ENCODE measurements at regions not wholly inside any gene's neighbourhood (a gene's known extent, or its start where the extent isn't known, plus 50 kb on each side); places are given as distances from the start of the nearest gene placed in this dataset.
A peak's percentile ranks its signal among the peaks of the same experiment; 100 is the strongest.
"Not testable (repeated sequence)": the region's sequence is repeated elsewhere in the genome, so short reads cannot be mapped to it uniquely, and the experiment has no call there.

DNA sequence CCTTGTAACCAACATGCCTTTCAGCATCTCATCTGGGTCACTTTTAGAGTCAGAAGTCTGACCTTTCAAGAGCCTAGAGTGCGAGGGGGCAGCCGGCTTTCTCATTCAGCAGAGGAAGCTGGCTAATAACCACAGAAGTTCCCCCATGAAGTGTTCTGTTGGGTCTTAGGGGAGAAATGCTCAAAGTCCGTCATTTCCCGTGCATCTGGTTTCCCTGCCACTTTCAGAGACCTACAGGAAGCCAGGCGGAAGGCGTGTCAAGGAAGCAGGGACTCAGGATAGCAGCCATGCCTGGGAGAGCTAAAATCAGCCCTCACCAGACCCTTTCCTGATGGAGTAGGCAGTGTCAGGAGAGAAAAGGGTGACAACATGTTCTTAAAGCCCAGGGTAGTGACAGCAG lies 301.8 kb upstream of the ID2 start:
- DNase-seq: no peak

DNA sequence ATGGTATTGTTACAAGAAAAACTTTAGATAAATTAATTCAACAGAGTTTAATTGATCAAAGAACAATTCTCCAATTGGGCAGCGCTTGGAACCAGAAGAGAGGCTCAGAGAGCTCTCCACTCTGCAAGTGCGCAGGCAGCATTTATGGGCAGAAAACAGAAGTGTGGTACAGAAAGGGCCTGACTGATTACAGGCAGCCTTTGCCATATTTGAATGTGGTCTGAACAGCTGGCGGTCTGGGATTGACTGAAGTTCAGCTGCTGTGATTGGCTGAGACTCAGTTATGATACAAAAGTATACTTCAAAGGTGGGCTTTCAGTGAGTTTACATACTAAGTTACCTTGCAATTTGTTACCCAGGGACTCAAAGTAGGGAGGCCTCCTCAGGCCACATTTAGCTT lies 301.3 kb upstream of the ID2 start:
- DNase-seq: no peak

DNA sequence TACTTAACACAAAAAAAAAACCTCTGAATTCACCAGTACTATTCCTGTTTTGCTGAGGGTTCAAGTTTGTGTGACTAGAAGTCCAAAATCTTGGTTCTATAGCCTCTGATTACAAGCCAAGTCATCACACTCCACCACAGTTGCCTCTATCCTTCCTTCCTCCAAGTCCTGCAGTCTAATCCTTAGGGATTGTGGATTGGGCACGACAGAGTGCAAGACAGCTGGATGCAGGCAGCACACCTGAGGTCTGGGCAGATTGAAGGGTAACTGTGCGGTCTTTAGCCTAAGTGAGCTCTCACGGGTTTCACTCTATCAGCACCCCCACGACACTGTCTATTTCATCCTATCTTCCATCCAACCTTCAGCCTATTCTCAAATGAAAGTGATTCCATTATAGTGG lies 299.4 kb upstream of the ID2 start:
- no peak for DNase-seq

- not testable (repeated sequence) for DNase-seq
Observed at GRCh38 chr2:8386748-8387147, 295.1 kb upstream of the ID2 start.

GRCh38 chr2:8388781-8389180 lies 293.1 kb upstream of the ID2 start:
- no peak for DNase-seq

DNA sequence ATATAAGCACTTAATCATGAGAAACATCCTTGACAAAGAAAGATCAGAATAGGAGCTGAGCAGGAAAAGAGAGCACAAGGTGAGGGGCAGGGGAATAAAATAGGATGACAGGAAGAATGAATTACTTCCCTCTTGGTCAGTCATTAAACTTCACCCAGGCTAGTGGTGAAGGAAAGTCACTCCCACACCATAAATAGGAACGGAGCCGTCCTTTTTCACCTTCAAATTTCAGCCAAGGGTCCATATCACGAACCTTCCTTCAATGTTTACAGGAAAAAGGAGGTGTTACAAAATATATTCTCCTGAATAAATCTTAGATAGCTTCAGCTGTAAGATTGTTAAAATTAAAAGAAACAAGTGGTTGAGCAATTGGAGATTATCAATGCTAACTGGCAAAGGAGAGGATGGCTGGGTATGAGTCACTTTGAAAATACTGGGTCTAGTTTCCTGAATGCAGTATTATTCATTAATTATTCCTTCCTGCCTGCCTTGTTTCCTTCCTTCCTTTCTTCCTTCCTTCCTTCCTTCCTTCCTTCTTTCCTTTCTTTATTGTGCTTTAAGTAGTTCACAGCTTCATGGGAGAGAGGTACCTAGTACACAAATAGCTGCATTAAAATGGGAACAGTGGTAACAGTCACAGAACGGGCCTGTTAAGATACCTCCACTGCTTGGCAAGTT lies 292.3 kb upstream of the ID2 start:
- no peak for DNase-seq

DNA sequence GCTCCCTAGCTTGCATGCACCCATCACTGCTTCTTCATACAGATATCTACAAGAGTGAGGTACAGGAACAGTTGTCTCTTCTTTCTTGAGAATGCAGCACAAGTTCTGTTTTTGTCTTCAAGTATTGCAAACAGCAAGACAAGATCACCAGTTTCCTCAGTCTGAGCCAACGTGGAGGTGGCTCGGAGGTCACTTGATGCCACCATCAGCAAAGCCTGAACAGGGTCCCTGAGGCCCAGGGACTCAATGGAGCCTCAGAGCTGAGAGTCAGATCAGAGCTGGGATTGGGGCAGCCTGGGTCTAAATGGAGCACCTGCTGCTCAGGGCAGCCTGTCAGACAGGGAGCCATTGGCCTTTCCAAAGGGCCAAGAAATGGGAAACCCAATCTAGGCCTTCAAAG lies 290.7 kb upstream of the ID2 start:
- DNase-seq: no peak

GRCh38 chr2:8391584-8391983 lies 290.3 kb upstream of the ID2 start:
- DNase-seq: no peak

- no peak for DNase-seq
Observed at GRCh38 chr2:8392098-8392866, 289.6 kb upstream of the ID2 start.

- DNase-seq: no peak
Observed at GRCh38 chr2:8393506-8393905, 288.4 kb upstream of the ID2 start.

DNA sequence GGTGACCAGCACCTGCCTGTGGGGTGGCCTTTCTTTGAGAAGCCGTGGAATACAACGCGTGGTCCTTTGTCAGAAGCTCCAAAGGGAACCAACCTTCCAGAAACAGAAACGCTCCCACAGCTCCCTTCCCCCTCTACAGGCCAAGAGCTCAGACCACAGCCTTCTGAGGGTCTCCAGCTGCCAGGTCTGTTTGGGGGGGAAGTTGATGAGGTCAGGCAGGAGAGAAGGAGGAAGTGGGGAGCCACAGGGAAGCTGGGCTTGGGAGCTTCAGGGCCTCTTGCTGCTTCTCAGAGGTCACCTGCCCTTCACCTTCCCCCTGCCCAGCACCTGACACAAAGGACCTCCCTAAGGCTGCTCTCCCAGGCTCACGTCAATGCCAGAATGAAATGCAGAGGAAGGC lies 287.7 kb upstream of the ID2 start:
- DNase-seq: no peak

DNA sequence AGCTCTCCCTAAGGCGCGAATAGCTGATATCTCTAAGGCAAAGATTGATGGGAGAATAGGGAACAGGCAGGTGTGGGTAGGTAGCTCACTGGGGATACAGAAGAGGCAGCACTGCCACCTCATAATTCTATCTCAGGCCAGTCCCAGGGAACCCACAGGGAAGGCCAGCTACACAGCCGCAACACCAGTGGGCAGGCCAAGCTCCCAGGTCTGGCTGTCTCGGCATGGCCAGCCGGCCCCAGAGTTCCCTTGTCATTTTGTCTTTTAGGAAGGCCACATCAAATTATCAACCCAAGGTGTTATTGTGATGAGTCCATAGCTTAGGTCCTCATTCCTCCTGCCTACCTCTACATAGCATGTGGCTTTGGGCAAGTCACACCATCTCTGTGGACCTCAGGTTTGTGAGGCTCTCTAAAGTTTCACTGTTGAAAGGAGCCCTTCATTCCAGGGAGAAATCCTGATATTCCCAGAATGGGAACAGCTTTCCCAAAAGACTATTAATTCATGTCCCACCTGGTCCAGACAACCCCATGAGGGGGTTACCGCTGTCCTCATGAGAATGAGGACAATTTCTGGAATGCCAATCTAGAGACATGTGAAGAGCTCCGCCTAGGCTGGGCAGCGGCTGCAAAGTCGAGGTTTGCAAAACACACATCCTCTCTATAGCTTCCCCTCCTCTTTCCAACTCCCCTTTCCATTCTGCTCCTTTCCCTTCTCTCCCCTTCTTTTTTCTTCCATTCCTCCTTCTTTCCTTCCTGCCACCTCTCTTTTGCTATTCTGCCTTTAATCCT lies 287.1 kb upstream of the ID2 start:
- DNase-seq: no peak

DNA sequence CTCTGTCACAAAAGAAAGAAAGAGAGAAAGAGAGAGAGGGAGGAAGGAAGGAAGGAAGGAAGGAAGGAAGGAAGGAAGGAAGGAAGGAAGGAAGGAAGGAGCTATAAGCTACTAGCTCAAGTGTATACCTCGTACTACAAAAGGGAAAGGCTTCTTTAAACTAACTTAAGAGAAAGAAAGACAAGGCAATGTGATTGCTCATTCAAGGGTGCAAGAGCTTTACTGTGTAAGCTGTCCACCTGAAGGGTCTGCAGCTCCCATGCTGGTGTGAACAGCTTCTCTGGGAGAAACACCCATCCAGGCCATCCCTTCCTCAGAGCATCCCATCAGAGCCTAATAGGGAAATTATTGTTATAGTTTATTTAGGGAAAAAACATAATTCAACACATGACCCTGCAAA lies 286.1 kb upstream of the ID2 start:
- no peak for DNase-seq

GRCh38 chr2:8398040-8398668 lies 283.7 kb upstream of the ID2 start:
- DNase-seq: no peak

DNA sequence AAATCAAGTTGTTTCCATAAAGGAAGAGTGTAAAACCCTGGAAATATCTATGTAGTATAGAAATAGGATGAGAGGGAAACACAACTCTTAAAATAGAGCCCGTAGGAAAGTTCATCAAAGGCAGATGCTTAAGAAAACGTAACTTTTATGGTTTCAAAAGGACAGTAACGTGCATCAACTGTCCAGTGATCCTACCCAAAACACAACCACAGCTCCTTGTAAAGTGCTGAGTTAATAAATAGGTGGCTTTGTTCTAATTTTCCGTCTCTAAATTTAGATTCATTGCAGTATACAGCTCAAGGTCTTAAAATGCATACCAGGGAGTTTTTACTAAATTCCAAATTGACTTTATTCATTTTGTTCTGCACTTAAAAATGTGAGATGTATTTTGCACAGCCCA lies 282.1 kb upstream of the ID2 start:
- DNase-seq: no peak

GRCh38 chr2:8400196-8400595 lies 281.7 kb upstream of the ID2 start:
- no peak for DNase-seq

DNA sequence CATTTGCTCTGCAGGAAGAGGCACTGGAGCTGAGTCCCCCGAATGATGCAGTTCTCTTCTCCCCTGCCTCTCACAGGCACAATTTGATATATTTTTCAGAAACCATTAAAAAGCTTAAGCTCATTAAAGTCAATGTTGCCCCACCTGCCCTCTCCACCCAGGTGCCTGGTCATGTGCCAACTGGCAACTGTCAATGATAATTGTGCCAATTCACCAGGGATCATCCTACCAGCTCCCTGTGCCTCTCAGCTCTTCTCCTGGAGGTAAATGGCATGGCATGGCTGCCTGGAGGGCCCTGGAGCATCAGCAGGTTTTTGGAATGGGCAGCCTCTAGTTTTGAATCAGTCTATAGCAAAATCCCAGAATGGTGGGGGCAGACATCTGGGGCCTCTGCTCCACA lies 279.6 kb upstream of the ID2 start:
- peak; percentile 95 for DNase-seq

- DNase-seq: no peak
Observed at GRCh38 chr2:8403876-8404275, 278.0 kb upstream of the ID2 start.

DNA sequence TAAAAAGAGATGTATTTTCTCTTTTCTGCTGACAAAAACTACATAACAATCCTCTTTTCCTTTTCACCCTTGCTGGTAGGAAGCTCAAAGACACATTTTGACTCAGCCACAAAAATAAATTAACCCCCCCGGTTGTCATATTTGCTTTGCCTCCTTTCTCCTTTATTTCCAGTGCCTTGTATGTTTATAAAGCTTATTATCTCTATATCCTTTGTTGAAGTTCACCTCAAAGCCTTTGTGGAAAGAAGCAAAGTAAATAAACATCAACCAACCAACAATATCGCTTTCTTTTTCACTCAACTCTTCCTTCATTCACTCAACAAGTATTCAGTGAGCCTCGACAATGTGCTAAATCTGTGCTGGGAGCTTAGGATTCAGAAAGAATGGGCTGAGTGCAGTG lies 276.5 kb upstream of the ID2 start:
- no peak for DNase-seq

- no peak for DNase-seq
Observed at GRCh38 chr2:8406271-8406670, 275.6 kb upstream of the ID2 start.

- DNase-seq: no peak
Observed at GRCh38 chr2:8407332-8407731, 274.5 kb upstream of the ID2 start.

- DNase-seq: no peak
Observed at GRCh38 chr2:8408560-8409460, 273.0 kb upstream of the ID2 start.
